Stimulated activated CD8-positive, alpha-beta memory T cell treated with anti-CD3 and anti-CD28 coated beads, Interleukin-7, amount 100 ng/mL, for 24 hours (primary cell): ENCODE measurements at regions not wholly inside any gene's neighbourhood (a gene's known extent, or its start where the extent isn't known, plus 50 kb on each side); places are given as distances from the start of the nearest gene placed in this dataset.

Experiments
- DNase-seq: peaks from one replicate; pipeline ENCODE4 v3.0.0-alpha.2; 2020; ENCODE audit warnings: low read depth

GRCh38 chr1:29439615-29440014 is 203.3 kb downstream of the PTPRU start:
- DNase-seq: no peak

DNA sequence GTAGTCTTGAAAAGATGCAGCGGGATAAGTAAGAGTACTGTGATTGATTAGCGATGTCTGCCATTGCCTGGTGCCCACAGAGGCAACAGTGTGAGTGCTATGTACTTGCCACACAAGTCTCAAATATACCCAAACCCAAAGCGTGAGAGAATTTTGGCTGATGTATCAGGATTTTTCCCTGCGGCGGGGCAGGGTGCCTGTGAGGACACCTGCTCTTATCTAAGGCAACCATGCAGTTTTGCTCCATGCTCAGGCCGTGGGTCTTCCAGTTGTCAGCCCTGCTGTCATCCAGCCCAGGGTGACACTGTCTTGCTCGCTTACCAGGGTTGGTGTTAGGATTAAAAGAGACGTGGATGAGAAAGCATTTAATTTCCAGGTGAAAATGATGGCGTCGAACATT is 202.7 kb downstream of the PTPRU start:
- no peak for DNase-seq

DNA sequence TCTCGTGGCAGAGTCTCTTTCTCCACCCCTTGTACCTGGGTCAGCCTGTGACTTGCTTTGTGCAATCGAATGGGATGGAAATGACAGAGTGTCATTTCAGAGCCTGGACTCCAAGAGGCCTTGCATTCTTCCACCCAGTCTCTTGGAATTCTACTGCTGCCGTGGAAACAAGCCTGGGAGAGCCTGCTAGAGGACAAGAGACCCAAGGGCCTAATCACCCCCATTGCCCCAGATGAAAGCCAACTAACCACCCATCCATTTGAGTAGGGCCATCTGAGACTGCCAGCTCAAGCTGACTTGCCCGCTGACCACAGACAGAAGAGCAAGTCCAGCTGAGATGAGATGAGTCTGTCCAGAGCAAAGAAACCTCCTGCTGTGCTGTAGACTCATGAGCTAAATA is 201.6 kb downstream of the PTPRU start:
- DNase-seq: no peak

DNA sequence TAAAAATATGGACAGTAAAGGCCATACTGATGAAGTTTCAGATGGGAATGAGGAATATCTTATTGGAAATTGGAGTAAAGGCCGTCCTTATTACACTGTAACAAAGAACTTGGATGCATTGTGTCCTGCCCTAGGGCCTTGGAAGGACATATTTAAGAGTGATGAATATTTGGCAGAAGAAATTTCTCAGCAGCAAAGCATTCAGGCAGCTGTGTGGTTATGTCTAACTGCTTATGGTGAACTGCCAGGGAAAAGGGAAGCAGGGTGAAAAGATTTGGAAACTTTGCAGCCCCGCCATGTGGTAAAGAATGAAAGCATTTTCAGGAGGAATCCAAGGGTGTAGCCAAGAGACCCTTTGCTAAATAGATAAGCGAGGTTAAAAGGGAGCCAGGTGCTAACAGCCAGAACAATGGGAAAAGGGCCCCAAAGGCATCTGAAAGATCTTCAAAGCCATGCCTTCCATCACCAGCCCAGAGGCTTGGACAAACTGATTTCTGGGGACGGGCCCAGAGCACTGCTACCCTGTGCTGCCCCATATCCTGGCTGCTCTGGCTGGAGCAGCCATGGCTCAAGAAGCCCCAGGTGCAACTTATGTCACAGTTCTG is 200.0 kb downstream of the PTPRU start:
- DNase-seq: no peak

DNA sequence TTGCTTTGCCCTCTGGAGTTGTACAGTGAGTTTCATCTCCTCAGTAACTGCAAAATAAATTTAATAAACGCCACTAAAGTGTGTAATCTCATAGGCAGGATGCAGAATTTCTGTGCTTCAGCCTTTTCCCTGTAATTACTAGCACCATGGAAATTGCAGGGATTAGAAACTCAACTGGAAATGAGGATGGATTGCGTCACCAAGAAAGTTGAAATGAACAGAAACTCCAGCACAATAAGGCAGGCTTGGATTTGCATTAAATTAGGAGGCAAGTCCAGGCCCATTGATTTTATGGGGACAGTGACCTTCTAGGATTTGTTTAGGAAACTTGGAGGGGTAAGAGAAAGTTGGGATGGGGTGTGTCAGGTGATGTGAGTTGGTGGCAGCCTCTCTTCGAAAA is 197.5 kb downstream of the PTPRU start:
- DNase-seq: no peak

- DNase-seq: no peak
Observed at GRCh38 chr1:29431138-29431537, 194.8 kb downstream of the PTPRU start.

GRCh38 chr1:29429656-29430055 is 193.3 kb downstream of the PTPRU start:
- no peak for DNase-seq

- no peak for DNase-seq
Observed at GRCh38 chr1:29428997-29429396, 192.7 kb downstream of the PTPRU start.

DNA sequence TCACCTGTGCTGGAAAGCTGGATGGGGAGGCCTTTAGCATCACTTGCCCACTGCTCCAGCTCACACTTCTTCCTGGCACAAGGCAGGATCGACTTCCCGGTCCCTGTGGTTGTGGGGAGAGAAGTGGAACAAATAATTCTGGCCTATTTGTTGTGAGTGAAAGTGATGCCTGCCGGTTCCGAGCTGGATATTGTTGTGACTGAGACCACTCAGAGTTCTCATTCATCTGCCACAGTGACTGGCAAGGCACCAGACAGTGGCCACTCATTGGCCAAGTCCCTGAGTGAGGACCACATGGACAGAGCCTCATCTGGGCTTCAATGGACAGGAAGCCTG is 191.9 kb downstream of the PTPRU start:
- no peak for DNase-seq

DNA sequence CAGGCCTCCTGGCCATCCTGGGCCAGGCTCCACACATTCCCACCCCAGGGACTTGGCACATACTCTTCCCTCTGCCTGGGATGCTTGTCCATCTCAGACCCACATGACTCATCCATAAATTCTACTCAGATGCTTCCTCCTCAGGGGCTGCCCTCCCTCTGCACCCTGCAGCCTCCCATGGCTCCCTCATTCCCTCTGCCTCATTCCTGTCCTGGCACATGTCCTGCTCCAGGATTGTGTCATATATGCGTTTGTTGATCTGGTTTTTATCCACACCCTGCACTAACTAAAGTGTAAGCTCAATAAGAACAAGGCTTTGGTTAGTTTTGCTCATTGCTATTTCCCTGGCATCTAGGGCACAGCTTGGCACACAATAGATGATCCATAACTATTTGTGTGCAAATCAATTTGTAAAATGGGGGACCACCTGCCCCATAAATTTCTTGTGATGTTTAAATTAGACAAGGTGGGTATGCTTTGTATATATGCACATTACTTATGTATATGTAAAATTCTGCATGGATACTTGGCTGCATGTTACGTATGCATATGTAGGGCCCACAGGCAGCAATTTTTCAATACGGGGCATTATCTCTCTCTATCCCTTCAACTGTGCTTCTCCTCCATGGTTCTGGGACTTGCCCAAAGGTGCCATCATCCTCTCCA is 191.4 kb downstream of the PTPRU start:
- no peak for DNase-seq

DNA sequence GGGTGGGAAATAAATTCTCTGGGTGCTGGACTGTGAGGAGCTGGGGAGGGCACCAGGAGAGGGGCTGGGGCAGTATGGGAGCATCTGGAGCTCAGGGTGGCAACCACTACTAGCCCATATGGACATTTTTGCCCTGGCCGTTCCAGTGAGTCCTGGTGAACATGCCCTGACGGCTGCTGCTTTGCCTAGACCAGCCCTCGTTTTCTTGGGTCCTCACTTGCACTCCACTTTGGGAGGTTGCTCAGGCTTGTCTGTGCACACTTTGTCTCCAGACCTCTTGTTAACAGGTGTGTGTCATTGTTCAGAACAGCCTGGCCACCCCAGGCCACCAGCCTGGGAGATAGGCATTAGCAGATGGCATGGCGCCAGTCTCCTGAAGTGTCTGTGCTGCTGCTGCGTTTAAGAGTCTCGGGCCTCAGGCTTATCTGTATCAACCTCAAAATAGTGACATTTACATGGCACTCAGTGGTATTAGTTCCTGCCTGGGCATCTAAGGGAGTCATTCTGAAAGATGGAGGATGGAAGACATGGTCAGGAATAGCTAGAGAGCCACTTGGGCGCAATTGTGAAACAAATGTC is 190.5 kb downstream of the PTPRU start:
- DNase-seq: no peak

DNA sequence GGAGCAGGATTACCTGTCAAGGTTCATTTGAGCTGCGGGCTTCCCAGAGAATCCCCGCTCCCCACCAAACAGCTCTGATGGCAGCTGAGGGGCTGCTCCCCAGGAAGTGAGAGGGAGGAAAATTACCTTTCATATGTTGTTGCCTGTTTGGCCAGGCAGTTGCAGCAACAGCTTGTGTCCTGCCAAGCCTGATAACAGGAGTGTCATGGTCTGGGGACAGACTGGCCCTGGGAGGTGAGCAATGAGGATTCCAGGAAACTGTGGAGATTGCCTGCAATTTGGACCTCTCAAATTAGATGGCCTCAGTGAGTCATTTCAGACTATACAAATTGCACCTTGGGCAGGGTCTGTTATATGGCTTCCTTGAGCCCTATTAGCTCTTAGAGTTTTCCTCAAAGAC is 189.3 kb downstream of the PTPRU start:
- no peak for DNase-seq

DNA sequence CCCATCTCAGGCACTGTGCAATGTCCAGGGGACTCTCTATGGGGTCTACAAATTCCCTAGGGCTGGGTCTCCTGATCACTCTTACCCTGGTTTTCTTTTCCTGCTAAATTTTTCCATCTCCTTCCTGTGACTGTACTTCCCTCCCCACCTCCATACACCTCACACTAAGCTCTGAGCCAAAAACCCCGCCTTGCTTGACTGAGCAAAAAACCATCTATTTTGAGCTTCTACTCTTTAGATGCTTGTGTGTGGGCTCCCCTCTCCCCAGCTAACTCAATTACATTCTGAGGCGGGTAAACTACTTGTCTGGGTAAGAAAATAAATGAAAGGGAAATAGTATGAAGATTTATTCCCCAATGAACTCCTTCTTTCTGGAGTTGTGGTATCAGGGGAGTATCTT is 187.9 kb downstream of the PTPRU start:
- DNase-seq: no peak

GRCh38 chr1:29420202-29420601 is 183.9 kb downstream of the PTPRU start:
- DNase-seq: no peak

DNA sequence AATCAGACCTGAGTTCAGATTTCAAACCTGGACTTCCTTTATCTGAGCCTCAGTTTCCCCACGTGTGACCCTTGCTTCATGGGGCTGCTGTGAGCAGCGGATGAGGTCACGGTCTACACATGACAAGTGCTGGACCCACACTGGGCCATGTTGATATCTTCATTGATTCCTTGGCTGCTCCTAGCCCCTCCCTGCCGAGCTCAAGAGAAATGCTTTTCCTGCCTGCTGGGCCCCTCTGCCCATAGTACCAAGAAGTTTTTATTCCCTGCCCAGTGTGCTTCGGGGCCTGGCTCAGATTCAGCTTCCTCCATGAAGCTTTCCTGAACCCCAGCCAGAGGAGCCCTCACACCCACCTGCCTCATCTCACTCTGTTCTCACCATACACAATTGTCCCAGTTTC is 181.6 kb downstream of the PTPRU start:
- DNase-seq: no peak

DNA sequence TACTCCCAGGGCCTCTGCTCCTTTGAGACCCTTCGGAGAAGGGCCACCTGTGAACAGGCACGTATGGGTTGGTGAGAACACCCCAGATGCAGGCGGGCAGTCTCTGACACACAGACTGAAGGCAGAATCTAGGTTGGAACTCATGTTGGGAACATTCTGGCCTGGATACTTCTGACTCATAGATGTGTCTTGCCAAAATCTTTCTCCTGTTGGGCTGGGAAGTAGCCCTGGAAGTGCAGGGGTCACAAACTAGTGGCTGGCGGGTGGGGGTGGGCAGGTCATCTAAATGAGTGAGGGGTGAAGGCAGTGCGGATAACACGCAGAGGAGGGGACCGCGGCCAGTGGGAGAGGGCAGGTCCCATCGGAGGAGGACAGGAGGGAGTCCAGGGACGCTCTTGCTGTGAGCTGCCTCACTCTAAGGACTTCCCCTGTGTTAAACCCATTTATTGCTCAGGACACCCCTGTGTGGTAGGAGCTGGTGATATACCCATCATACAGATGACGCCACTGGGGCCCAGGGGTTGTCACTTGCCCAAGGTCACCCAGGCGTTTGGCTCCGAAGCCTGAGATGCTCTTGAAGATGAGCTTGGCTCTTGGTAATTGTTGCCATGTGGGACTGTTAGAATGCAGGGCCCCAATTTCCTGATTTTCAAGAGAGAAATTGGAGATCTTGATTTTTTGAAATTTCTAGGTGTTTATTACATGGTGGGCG is 181.0 kb downstream of the PTPRU start:
- DNase-seq: no peak

DNA sequence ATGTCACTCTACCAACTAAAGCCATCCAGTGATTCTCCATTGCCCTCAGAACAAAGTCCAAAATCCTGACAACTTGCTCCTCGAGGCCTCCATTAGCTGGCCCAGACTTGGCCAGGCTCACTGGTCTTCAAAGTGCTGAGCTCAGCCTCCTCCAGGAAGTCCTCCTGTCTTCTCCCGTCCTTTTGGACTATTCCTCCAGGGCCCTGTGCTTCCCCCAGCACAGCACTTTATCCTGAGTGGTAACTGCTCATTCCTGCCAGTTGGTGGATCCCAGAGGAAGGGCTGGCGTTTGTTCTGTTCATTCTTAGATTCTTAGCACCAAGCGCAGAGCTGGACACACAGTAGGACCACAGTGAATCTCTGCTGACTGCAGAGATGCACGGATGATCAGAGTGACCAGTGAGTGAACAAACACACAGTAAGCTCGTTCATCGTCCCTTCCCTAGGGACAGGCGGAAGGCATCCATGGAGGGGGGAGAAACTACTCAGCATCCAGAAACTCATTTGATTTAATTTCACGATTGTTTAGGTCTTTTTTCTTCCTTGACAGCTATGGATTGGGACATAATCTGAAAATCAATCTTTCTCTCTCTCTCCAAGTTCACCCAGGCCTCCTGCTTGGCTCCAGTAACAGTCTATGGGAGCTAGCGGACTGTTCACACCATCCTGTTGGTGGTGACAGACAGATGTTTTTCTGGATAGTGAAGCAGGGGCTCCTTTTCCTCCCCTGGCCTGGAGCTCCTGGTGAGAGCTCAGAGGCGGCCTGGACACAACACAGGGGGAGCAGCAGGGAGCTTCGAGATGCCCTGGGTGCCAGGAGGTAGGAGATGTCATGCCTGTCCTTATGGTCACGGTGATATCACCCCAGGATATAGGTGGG is 180.2 kb downstream of the PTPRU start:
- no peak for DNase-seq

- no peak for DNase-seq
Observed at GRCh38 chr1:29415861-29416260, 179.5 kb downstream of the PTPRU start.

- no peak for DNase-seq
Observed at GRCh38 chr1:29415156-29415830, 179.0 kb downstream of the PTPRU start.

- DNase-seq: no peak
Observed at GRCh38 chr1:29414086-29414485, 177.8 kb downstream of the PTPRU start.

DNA sequence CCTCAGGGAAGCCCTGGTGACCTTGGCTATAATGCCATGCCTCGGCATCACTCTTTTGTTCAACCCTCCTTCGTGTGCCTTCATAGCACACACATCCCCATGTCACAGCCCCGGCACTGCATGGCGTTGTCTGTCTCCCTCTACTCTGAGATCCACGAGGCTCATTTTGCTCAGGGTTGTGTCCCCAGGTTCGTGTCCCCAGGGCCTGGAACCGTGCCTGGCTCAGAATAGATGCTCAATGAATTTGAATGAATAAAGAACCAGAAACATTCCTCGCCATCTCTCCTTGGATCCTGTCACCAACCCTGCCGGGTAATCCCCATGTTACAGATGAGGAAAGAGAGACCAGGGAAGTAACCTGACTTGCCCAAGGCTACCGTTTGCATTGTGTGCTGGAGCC is 177.3 kb downstream of the PTPRU start:
- no peak for DNase-seq

DNA sequence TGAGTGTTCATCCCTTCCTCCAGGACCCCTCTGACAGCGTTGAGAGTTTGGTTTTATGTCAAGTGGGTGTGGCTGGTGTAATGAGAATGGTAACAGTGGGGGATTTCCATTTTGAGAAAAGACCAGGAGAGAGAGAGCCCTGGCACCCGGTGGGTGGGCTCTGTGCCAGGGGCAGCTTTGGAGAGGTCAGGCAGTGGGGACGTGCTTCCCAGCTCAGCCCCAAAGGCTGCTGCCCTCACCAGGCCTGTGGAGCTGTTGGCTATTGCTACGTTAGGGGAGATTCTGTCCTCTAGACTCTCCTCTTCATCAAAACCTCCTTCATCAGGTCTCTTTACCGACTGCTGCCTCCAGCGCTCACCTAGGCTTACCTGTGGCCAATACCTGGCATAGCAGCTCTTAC is 176.3 kb downstream of the PTPRU start:
- DNase-seq: no peak
